Ovary (tissue), 7 donors: ENCODE measurements at regions not wholly inside any gene's neighbourhood (a gene's known extent, or its start where the extent isn't known, plus 50 kb on each side); places are given as distances from the start of the nearest gene placed in this dataset.

Experiments used
- DNase-seq, 5 donors: peaks; one replicate each; pipeline ENCODE4 v3.0.0-alpha.2; 2019 to 2020
- H3K27ac ChIP-seq, 2 donors: fragments of 200-600 bp; one replicate each; pipeline versions ENCODE4 v1.5.1 to v1.8.0; 2019 to 2022
- H3K27me3 ChIP-seq: fragments of 200-600 bp; one replicate; pipeline ENCODE4 v1.8.0; 2022
- H3K36me3 ChIP-seq: fragments of 200-600 bp; sonication (generic); one replicate; pipeline ENCODE4 v1.5.1; 2019
- H3K4me1 ChIP-seq: one replicate; pipeline ENCODE4 v1.8.1; 2013; ENCODE audit warnings: mild to moderate bottlenecking, moderate library complexity; ENCODE audit not compliant: insufficient read depth
- H3K4me3 ChIP-seq: fragments of 200-600 bp; sonication (generic); one replicate; pipeline ENCODE4 v1.5.1; 2017
- H3K9me3 ChIP-seq, 2 donors: fragments of 200-600 bp in 1 of 2; sonication (generic) in 1 of 2; one replicate each; pipeline versions ENCODE4 v1.5.1 to v1.8.1; 2013 to 2019; ENCODE audit warnings: mild to moderate bottlenecking in 1 of 2, moderate library complexity in 1 of 2
- EP300 ChIP-seq: sonication (generic); formaldehyde crosslinking; IDR thresholded peaks from one replicate; pipeline ENCODE4 v1.6.1; 2017; ENCODE audit warnings: antibody characterized with exemption
- POLR2A ChIP-seq: fragments of 450-650 bp; IDR thresholded peaks from one replicate; pipeline ENCODE4 v1.6.1; 2017; ENCODE audit warnings: antibody characterized with exemption, mild to moderate bottlenecking, moderate library complexity
- WGBS, 3 donors: extraction: QIAGEN DNeasy Blood & Tissue Kit in 1 of 3; methylation state at CpG; one replicate each; pipeline versions ENCODE4 v1.1.5 to v1.1.7; 2013 to 2017; 5-methylcytosine and 5-hydroxymethylcytosine counted together
- intact Hi-C, 4 donors: fragments of 100-400 bp; cut with DNase I; formaldehyde crosslinking; loops; one replicate each; pipeline versions ENCODE4 v1.11.0 to v1.15.1; 2022 to 2023
- TF ChIP-seq, protein P1 (sequence below), 3 donors: fragments of 450-650 bp in 2 of 3; fragments of 200-600 bp in 1 of 3; IDR thresholded peaks; one replicate each; pipeline versions ENCODE4 v1.5.1 to v1.8.0; 2016 to 2022; ENCODE audit warnings: antibody characterized with exemption in 3 of 3, mild to moderate bottlenecking in 1 of 3
- donor health status: DM: no; HTN: no; CAD: no; lungs with moderate emphysema.
- donor health status: DM: no; HTN: no; CAD: no.
- donor health status: Bipolar disorder and iron deficiency.
- donor health status: DM: no; HTN: no; CAD: no.
- donor health status: DM: yes; HTN: yes; CAD: no.

- no peaks in the 10 kb centered on the region for H3K4me1 ChIP-seq
- no peak overlapping the region for H3K4me3 ChIP-seq
- intact Hi-C loops: no loop called here
- H3K27ac ChIP-seq: no peak overlapping the region
- DNase-seq: no peak
- no peaks in the 10 kb centered on the region for H3K36me3 ChIP-seq
- H3K27me3 ChIP-seq: no peaks in the 10 kb centered on the region
- TF ChIP-seq, protein P1, sequence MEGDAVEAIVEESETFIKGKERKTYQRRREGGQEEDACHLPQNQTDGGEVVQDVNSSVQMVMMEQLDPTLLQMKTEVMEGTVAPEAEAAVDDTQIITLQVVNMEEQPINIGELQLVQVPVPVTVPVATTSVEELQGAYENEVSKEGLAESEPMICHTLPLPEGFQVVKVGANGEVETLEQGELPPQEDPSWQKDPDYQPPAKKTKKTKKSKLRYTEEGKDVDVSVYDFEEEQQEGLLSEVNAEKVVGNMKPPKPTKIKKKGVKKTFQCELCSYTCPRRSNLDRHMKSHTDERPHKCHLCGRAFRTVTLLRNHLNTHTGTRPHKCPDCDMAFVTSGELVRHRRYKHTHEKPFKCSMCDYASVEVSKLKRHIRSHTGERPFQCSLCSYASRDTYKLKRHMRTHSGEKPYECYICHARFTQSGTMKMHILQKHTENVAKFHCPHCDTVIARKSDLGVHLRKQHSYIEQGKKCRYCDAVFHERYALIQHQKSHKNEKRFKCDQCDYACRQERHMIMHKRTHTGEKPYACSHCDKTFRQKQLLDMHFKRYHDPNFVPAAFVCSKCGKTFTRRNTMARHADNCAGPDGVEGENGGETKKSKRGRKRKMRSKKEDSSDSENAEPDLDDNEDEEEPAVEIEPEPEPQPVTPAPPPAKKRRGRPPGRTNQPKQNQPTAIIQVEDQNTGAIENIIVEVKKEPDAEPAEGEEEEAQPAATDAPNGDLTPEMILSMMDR (IDR thresholded peaks at IDR 0.05): no peak
- TF ChIP-seq EP300 (no peak), POLR2A (no peak)
- H3K9me3 ChIP-seq: no peaks in the 10 kb centered on the region
- WGBS, 3 donors: 15 to 27% (median 25%) methylated on average over 3 of the region's 3 CpGs
Measured at GRCh38 chr2:226526716-226527115, 272.9 kb downstream of the IRS1 start.

- DNase-seq: no peak
- no peak overlapping the region for H3K27ac ChIP-seq
- H3K4me1 ChIP-seq: no peaks in the 10 kb centered on the region
- H3K27me3 ChIP-seq: no peaks in the 10 kb centered on the region
- no peaks in the 10 kb centered on the region for H3K9me3 ChIP-seq
- intact Hi-C loops: no loop called here
- no peak overlapping the region for H3K4me3 ChIP-seq
- WGBS, 3 donors: 74 to 90% (median 85%) methylated on average over 2 of the region's 2 CpGs
- TF ChIP-seq EP300: no peak
- TF ChIP-seq, protein P1 (IDR thresholded peaks at IDR 0.05): no peak
- TF ChIP-seq POLR2A: no peak
- H3K36me3 ChIP-seq: no peaks in the 10 kb centered on the region
Measured at GRCh38 chr2:226524381-226524843, 275.2 kb downstream of the IRS1 start.

- Histone ChIP-seq H3K9me3 (no peaks in the 10 kb centered on the region), H3K27ac (no peak overlapping the region), H3K36me3 (no peaks in the 10 kb centered on the region), H3K4me3 (no peak overlapping the region), H3K4me1 (peaks cover under 1% of the 10 kb centered on the region), H3K27me3 (no peaks in the 10 kb centered on the region)
- TF ChIP-seq EP300 (no peak), POLR2A (no peak)
- TF ChIP-seq, protein P1 (IDR thresholded peaks at IDR 0.05): no peak
- intact Hi-C loops: no loop called here
- 72 to 84% (median 78%) methylated on average over 2 of the region's 2 CpGs for WGBS, 3 donors
- DNase-seq: no peak
Measured at GRCh38 chr2:226520723-226521122, 278.9 kb downstream of the IRS1 start.

DNA sequence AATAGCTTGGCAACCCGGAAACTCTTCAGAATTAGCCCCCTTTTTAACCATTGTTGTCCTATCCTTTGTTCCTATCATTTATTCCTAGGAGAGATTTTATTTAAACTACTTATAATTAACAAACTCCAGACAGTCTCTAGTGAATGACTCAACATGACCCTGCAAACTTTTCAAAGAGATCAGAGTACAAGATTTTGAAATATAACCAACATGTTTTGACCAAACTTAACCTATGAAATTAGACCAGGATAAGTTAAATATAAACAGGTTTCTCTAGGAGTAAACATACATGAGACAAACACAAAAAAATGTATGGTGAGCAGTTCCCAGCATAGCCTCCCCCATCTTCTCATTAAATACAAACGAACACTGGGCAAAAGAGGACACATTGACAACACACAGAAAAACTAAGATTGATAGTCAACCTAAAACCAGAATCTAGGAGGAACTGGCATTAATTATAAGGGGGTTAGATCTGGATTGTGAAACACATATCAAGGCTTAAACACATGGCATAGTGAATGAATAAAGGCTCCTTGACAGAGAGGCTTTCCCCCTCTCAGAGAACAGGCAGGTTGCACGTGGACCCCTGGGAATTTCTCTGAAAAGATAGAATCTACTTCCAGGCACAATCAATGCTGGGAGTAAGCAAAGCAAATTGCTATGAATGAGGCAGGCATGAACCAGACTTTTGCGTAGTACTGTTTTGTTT is 284.1 kb downstream of the IRS1 start:
- peaks cover 2% of the 10 kb centered on the region for H3K4me1 ChIP-seq
- no peaks in the 10 kb centered on the region for H3K27me3 ChIP-seq
- intact Hi-C loops: no loop called here
- DNase-seq: no peak
- no peak for TF ChIP-seq EP300
- TF ChIP-seq, protein P1 (IDR thresholded peaks at IDR 0.05): no peak
- TF ChIP-seq POLR2A: no peak
- H3K9me3 ChIP-seq: no peaks in the 10 kb centered on the region
- no peaks in the 10 kb centered on the region for H3K36me3 ChIP-seq
- H3K4me3 ChIP-seq: no peak overlapping the region
- H3K27ac ChIP-seq: no peak overlapping the region
- WGBS, 3 donors: 19 to 33% (median 22%) methylated on average over 4 of the region's 4 CpGs
